ENCODE measurements at regions not wholly inside any gene's neighbourhood (a gene's known extent, or its start where the extent isn't known, plus 50 kb on each side); places are given as distances from the start of the nearest gene placed in this dataset.

- Histone ChIP-seq H3K4me3 (no peak overlapping the region), H3K27me3 (replicated peaks; ENCODE audit: insufficient read depth) (no peaks in the 10 kb centered on the region), H3K27ac (no peak overlapping the region), H3K9me3 (no peaks in the 10 kb centered on the region), H3K4me1 (replicated peaks) (no peaks in the 10 kb centered on the region), H3K36me3 (no peaks in the 10 kb centered on the region)
- no peak for DNase-seq (ENCODE audit: low spot score)
- intact Hi-C loops (cut with DNase I), result no loop called here
- TF ChIP-seq POLR2A (IDR thresholded peaks at IDR 0.05) (no peak), POLR2AphosphoS5 (IDR thresholded peaks at IDR 0.05) (no peak), CTCF (IDR thresholded peaks at IDR 0.05) (no peak)
- 49% methylated on average over 6 of the region's 6 CpGs for WGBS
These were observed 392.4 kb downstream of the TNS1 start for GRCh38 chr2:217610401-217610814.

- no peak for TF ChIP-seq CTCF (IDR thresholded peaks at IDR 0.05)
- TF ChIP-seq POLR2A (IDR thresholded peaks at IDR 0.05), result no peak
- TF ChIP-seq POLR2AphosphoS5 (IDR thresholded peaks at IDR 0.05), result no peak
- Histone ChIP-seq H3K27me3 (replicated peaks; ENCODE audit: insufficient read depth) (no peaks in the 10 kb centered on the region), H3K27ac (no peak overlapping the region), H3K9me3 (no peaks in the 10 kb centered on the region), H3K4me3 (no peak overlapping the region), H3K4me1 (replicated peaks) (no peaks in the 10 kb centered on the region), H3K36me3 (no peaks in the 10 kb centered on the region)
- WGBS, result 89% methylated on average over 3 of the region's 3 CpGs
- DNase-seq (ENCODE audit: low spot score), result no peak
- intact Hi-C loops (cut with DNase I), result no loop called here
These were observed 392.8 kb downstream of the TNS1 start for GRCh38 chr2:217609952-217610351.

- intact Hi-C loops (cut with DNase I), result no loop called here
- no peak for DNase-seq (ENCODE audit: low spot score)
- H3K27ac ChIP-seq, result no peak overlapping the region
- H3K4me1 ChIP-seq (replicated peaks), result no peaks in the 10 kb centered on the region
- TF ChIP-seq POLR2AphosphoS5 (IDR thresholded peaks at IDR 0.05) (no peak), POLR2A (IDR thresholded peaks at IDR 0.05) (no peak), CTCF (IDR thresholded peaks at IDR 0.05) (no peak)
- H3K36me3 ChIP-seq, result no peaks in the 10 kb centered on the region
- no peaks in the 10 kb centered on the region for H3K9me3 ChIP-seq
- WGBS, result 73% methylated on average over 1 of the region's 1 CpG
- no peaks in the 10 kb centered on the region for H3K27me3 ChIP-seq (replicated peaks; ENCODE audit: insufficient read depth)
- no peak overlapping the region for H3K4me3 ChIP-seq
These were observed 396.5 kb downstream of the TNS1 start for GRCh38 chr2:217606296-217606695.

- Histone ChIP-seq H3K27me3 (replicated peaks; ENCODE audit: insufficient read depth) (no peaks in the 10 kb centered on the region), H3K36me3 (no peaks in the 10 kb centered on the region), H3K9me3 (no peaks in the 10 kb centered on the region), H3K4me1 (replicated peaks) (no peaks in the 10 kb centered on the region), H3K4me3 (no peak overlapping the region), H3K27ac (no peak overlapping the region)
- intact Hi-C loops (cut with DNase I), result no loop called here
- 36% methylated on average over 9 of the region's 9 CpGs for WGBS
- DNase-seq (ENCODE audit: low spot score), result no peak
- no peak for TF ChIP-seq POLR2A (IDR thresholded peaks at IDR 0.05)
- no peak for TF ChIP-seq CTCF (IDR thresholded peaks at IDR 0.05)
These were observed 398.1 kb downstream of the TNS1 start for GRCh38 chr2:217604527-217605194.

- Histone ChIP-seq H3K4me3 (no peak overlapping the region), H3K27me3 (replicated peaks; ENCODE audit: insufficient read depth) (no peaks in the 10 kb centered on the region), H3K4me1 (replicated peaks) (no peaks in the 10 kb centered on the region), H3K36me3 (no peaks in the 10 kb centered on the region), H3K9me3 (no peaks in the 10 kb centered on the region), H3K27ac (no peak overlapping the region)
- intact Hi-C loops (cut with DNase I), result no loop called here
- no peak for DNase-seq (ENCODE audit: low spot score)
- WGBS, result 60% methylated on average over 2 of the region's 2 CpGs
- TF ChIP-seq POLR2A (IDR thresholded peaks at IDR 0.05), result no peak
- no peak for TF ChIP-seq POLR2AphosphoS5 (IDR thresholded peaks at IDR 0.05)
- no peak for TF ChIP-seq CTCF (IDR thresholded peaks at IDR 0.05)
These were observed 401.2 kb downstream of the TNS1 start for GRCh38 chr2:217601601-217602000.

All from prostate gland (tissue), 2 donors.